H1 (cell line): ENCODE measurements at regions not wholly inside any gene's neighbourhood (a gene's known extent, or its start where the extent isn't known, plus 50 kb on each side); places are given as distances from the start of the nearest gene placed in this dataset.

Experiments used
- ASH2L ChIP-seq: fragments of 200-600, 300-600 bp; sonication (generic); IDR thresholded peaks from one replicate; pipeline ENCODE4 v1.7.1; 2017; ENCODE audit warnings: low read length
- BRCA1 ChIP-seq: IDR thresholded peaks from 2 replicates; pipeline ENCODE4 v1.6.1; 2012; ENCODE audit warnings: low read depth, low read length, improper control_type of control experiment
- CHD7 ChIP-seq: fragments of 300-600 bp; sonication (generic); IDR thresholded peaks from 2 replicates; pipeline ENCODE4 v1.7.1; 2012; ENCODE audit warnings: low read length, moderate library complexity, mild to moderate bottlenecking, inconsistent platforms; ENCODE audit not compliant: insufficient replicate concordance
- CTBP2 ChIP-seq: IDR thresholded peaks from 2 replicates; pipeline ENCODE4 v1.7.0; 2011; ENCODE audit warnings: borderline replicate concordance, mild to moderate bottlenecking, moderate library complexity, mixed read lengths, low read length; ENCODE audit not compliant: insufficient read depth, insufficient read length
- CTCF ChIP-seq, 3 experiments: IDR thresholded peaks; 1 replicate in 2 of 3; 2 replicates in 1 of 3; pipeline versions ENCODE4 v1.5.1 to v1.6.1; 2011; ENCODE audit warnings: low read length in 3 of 3, mild to moderate bottlenecking in 3 of 3, inconsistent platforms in 2 of 3, low read depth in 1 of 3, moderate library complexity in 1 of 3; ENCODE audit not compliant: insufficient read depth in 1 of 3; ENCODE audit errors: control extremely low read depth in 1 of 3
- GABPA ChIP-seq: IDR thresholded peaks from 2 replicates; pipeline ENCODE4 v1.6.1; 2011; ENCODE audit warnings: mild to moderate bottlenecking, low read length, moderate library complexity, borderline replicate concordance; ENCODE audit not compliant: insufficient read depth
- RBBP5 ChIP-seq: IDR thresholded peaks from 2 replicates; pipeline ENCODE4 v1.7.1; 2012; ENCODE audit warnings: low read depth, mild to moderate bottlenecking, inconsistent platforms, low read length, moderate library complexity, borderline replicate concordance
- SIRT6 ChIP-seq: IDR thresholded peaks from one replicate; pipeline ENCODE4 v1.7.1; 2012; ENCODE audit warnings: low read length, inconsistent platforms
- TAF1 ChIP-seq: IDR thresholded peaks from 2 replicates; pipeline ENCODE4 v1.6.1; 2011; ENCODE audit warnings: mild to moderate bottlenecking, low read depth, low read length
- TAF7 ChIP-seq: optimal IDR thresholded peaks from 2 replicates; pipeline ENCODE3; 2011; ENCODE audit warnings: low read depth, mild to moderate bottlenecking, inconsistent platforms, low read length, moderate library complexity, borderline replicate concordance

- no peak for TF ChIP-seq CHD7
- no peak for TF ChIP-seq GABPA
- no peak for TF ChIP-seq RBBP5
- no peak for TF ChIP-seq BRCA1
- TF ChIP-seq SIRT6, result no peak
- no peak for TF ChIP-seq TAF7
- TF ChIP-seq CTBP2, result no peak
- TF ChIP-seq ASH2L, result no peak
- no peak for TF ChIP-seq CTCF (IDR thresholded peaks at IDR 0.05; ENCODE audit: control extremely low read depth in 1 of 3, insufficient read depth in 1 of 3, low read depth in 1 of 3, low read length in 3 of 3)
- TF ChIP-seq TAF1, result no peak
These were observed 328.4 kb downstream of the PHF14 start (continued) for GRCh38 chr7:11302121-11302520.
